ENCODE measurements at regions not wholly inside any gene's neighbourhood (a gene's known extent, or its start where the extent isn't known, plus 50 kb on each side); places are given as distances from the start of the nearest gene placed in this dataset.
"Not testable (repeated sequence)": the region's sequence is repeated elsewhere in the genome, so short reads cannot be mapped to it uniquely, and the experiment has no call there.

- CTCF ChIA-PET = no interaction called here
- no peak for DNase-seq (ENCODE audit: extremely low spot score)
- POLR2A ChIA-PET = no interaction called here
- TF ChIP-seq CTCF (IDR thresholded peaks at IDR 0.05; ENCODE audit: control extremely low read depth, extremely low read depth, low read depth, missing control alignments) = no peak
These were observed 1270.0 kb downstream of the ARAP2 start for GRCh38 chr4:34974313-34974680.

GRCh38 chr4:35021222-35021621 is 1223.1 kb downstream of the ARAP2 start:
- DNase-seq (ENCODE audit: extremely low spot score); CTCF ChIA-PET; POLR2A ChIA-PET: not testable (repeated sequence)

GRCh38 chr4:35025152-35025834 is 1219.0 kb downstream of the ARAP2 start:
- ChIA-PET POLR2A (no interaction called here), CTCF (no interaction called here)
- no peak for DNase-seq (ENCODE audit: extremely low spot score)
- TF ChIP-seq CTCF (IDR thresholded peaks at IDR 0.05; ENCODE audit: control extremely low read depth, extremely low read depth, low read depth, missing control alignments) = no peak

- TF ChIP-seq CTCF (IDR thresholded peaks at IDR 0.05; ENCODE audit: control extremely low read depth, extremely low read depth, low read depth, missing control alignments) = no peak
- DNase-seq (ENCODE audit: extremely low spot score) = no peak
- ChIA-PET CTCF (interaction anchor here (1.9 kb wide), 1 partner anchor 11 kb away, joined by 4 read pairs; no protein-coding TSS in a partner anchor), POLR2A (no interaction called here)
These were observed 1206.1 kb downstream of the ARAP2 start for GRCh38 chr4:35038079-35038805.

GRCh38 chr4:35038845-35039244 is 1205.5 kb downstream of the ARAP2 start:
- no peak for TF ChIP-seq CTCF (IDR thresholded peaks at IDR 0.05; ENCODE audit: control extremely low read depth, extremely low read depth, low read depth, missing control alignments)
- ChIA-PET POLR2A (no interaction called here), CTCF (interaction anchor here (1.9 kb wide), 1 partner anchor 11 kb away, joined by 4 read pairs; no protein-coding TSS in a partner anchor)
- no peak for DNase-seq (ENCODE audit: extremely low spot score)

- no peak for DNase-seq (ENCODE audit: extremely low spot score)
- ChIA-PET CTCF (interaction anchor here (1.1 kb wide), 1 partner anchor 10 kb away, joined by 3 read pairs; no protein-coding TSS in a partner anchor), POLR2A (no interaction called here)
- TF ChIP-seq CTCF (IDR thresholded peaks at IDR 0.05; ENCODE audit: control extremely low read depth, extremely low read depth, low read depth, missing control alignments) = no peak
These were observed 1191.8 kb downstream of the ARAP2 start for GRCh38 chr4:35052546-35052945.

GRCh38 chr4:35063031-35063570 is 1181.2 kb downstream of the ARAP2 start:
- ChIA-PET POLR2A (no interaction called here), CTCF (no interaction called here)
- no peak for DNase-seq (ENCODE audit: extremely low spot score)
- no peak for TF ChIP-seq CTCF (IDR thresholded peaks at IDR 0.05; ENCODE audit: control extremely low read depth, extremely low read depth, low read depth, missing control alignments)
